Pancreas (tissue), 10 donors: ENCODE measurements at regions not wholly inside any gene's neighbourhood (a gene's known extent, or its start where the extent isn't known, plus 50 kb on each side); places are given as distances from the start of the nearest gene placed in this dataset.

Experiments used
- ATAC-seq, 4 donors: fragments of 200-7000 bp; cut with Tn5 transposase; one replicate each; pipeline versions ENCODE4 v1.8.0 to v1.9.1; 2020; ENCODE audit warnings: mild to moderate bottlenecking in 4 of 4, moderate library complexity in 4 of 4
- DNase-seq, 6 donors: peaks; one replicate each; pipeline ENCODE4 v3.0.0-alpha.2; 2020
- FAIRE-seq: peaks from 2 replicates; lab custom pipeline; 2012; peaks lifted over from hg19 to GRCh38; lab: Jason Lieb, UNC
- H3K27ac ChIP-seq, 4 donors: fragments of 200-600 bp; sonication (generic); 1 replicate in 3 of 4; 2 replicates in 1 of 4; pipeline versions ENCODE4 v1.5.0 to v1.8.0; 2020
- H3K27me3 ChIP-seq, 4 donors: fragments of 200-600 bp; one replicate each; pipeline ENCODE4 v1.8.0; 2021
- H3K36me3 ChIP-seq, 3 donors: fragments of 200-600 bp; sonication (generic) in 1 of 3; one replicate each; pipeline versions ENCODE4 v1.5.0 to v1.8.0; 2020 to 2021
- H3K4me1 ChIP-seq, 3 donors: fragments of 200-600 bp; one replicate each; pipeline ENCODE4 v1.8.0; 2021
- H3K4me3 ChIP-seq, 4 donors: fragments of 200-600 bp; sonication (generic) in 2 of 4; one replicate each; pipeline versions ENCODE4 v1.5.0 to v1.8.0; 2020 to 2021
- H3K9me3 ChIP-seq, 4 donors: fragments of 200-600 bp; one replicate each; pipeline ENCODE4 v1.8.0; 2021
- WGBS, 2 donors: extraction: QIAGEN DNeasy Blood & Tissue Kit; methylation state at CpG; one replicate each; pipeline ENCODE4 v1.1.7; 2013; 5-methylcytosine and 5-hydroxymethylcytosine counted together
- intact Hi-C, 3 donors: fragments of 100-400 bp; cut with DNase I; formaldehyde crosslinking; loops; one replicate each; pipeline versions ENCODE4 v1.11.1 to v1.14.2; 2022
- TF ChIP-seq, protein P1 (sequence below), 4 donors: fragments of 200-600 bp; sonication (generic) in 3 of 4; IDR thresholded peaks; one replicate each; pipeline versions ENCODE4 v1.5.0 to v1.8.0; 2021; ENCODE audit warnings: antibody characterized with exemption in 4 of 4
- donor health status: healthy with polysubstance abuse.
- donor health status: DM: no; HTN: no; CAD: no; lungs with moderate emphysema.
- donor health status: DM: no; HTN: no; CAD: no.
- donor health status: control.
- donor health status: control.
- donor health status: Bipolar disorder and iron deficiency.
- donor health status: DM: yes; HTN: yes; CAD: no.
- donor health status: DM: no; HTN: no; CAD: no.
- donor health status: DM: no; HTN: no; CAD: no.
- donor health status: DM: yes; HTN: yes; CAD: no.

DNA sequence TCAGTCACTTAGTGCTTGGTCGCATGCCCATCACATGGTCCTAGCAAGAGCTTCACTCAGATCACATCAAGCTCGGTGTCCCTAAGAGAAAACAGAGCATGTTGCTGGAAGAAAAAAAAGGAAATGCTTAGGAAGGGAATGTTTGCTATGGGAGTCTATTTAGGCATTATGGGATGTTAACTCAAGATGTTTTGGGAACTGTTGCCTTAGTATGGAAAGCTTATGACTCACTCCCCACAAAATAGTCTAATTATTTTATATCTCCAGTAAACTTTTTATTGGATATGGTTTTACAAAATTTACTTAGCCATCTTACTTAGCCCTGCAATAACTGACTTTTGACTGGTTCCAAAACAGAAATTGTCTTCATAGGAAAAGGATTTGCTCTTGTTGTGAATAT lies 439.5 kb upstream of the ZEB2 start:
- Histone ChIP-seq H3K4me3 (no peak overlapping the region), H3K4me1 (no peaks in the 10 kb centered on the region), H3K9me3 (no peaks in the 10 kb centered on the region), H3K36me3 (no peaks in the 10 kb centered on the region), H3K27me3 (no peaks in the 10 kb centered on the region), H3K27ac (no peak overlapping the region)
- TF ChIP-seq, protein P1, sequence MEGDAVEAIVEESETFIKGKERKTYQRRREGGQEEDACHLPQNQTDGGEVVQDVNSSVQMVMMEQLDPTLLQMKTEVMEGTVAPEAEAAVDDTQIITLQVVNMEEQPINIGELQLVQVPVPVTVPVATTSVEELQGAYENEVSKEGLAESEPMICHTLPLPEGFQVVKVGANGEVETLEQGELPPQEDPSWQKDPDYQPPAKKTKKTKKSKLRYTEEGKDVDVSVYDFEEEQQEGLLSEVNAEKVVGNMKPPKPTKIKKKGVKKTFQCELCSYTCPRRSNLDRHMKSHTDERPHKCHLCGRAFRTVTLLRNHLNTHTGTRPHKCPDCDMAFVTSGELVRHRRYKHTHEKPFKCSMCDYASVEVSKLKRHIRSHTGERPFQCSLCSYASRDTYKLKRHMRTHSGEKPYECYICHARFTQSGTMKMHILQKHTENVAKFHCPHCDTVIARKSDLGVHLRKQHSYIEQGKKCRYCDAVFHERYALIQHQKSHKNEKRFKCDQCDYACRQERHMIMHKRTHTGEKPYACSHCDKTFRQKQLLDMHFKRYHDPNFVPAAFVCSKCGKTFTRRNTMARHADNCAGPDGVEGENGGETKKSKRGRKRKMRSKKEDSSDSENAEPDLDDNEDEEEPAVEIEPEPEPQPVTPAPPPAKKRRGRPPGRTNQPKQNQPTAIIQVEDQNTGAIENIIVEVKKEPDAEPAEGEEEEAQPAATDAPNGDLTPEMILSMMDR (IDR thresholded peaks at IDR 0.05): no peak
- no peak for FAIRE-seq
- 89% methylated on average over 2 of the region's 2 CpGs for WGBS, 2 donors
- no peak for DNase-seq
- intact Hi-C loops: no loop called here
- no peak for ATAC-seq

DNA sequence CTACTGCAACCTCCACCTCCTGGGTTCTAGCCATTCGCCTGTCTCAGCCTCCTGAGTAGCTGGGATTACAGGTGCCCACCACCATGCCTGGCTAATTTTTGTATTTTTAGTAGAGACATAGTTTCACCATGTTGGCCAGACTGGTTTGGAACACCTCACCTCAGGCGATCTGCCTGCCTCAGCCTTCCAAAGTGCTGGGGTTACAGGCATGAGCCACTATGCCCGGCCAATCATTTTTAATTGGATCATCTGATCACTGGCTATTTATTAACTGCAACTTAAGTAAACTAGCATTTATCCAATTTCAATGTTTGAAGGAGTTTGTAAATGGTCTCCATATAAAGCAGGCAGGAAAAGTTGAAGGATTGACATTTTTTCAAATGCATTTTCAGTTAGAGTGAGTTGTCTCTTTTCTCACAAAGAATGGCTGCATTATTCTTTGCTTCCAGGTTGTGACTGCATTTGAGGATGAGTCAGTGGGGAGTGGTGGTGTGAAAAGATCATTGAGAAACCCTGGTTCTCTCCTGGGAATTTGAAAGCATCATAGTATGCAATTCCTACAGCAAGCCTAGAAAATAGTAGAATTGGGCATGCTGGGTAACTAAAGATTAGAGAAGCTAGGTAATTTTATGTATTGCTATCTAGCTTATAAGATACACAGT lies 431.1 kb upstream of the ZEB2 start:
- Histone ChIP-seq H3K4me3 (no peak overlapping the region), H3K27ac (no peak overlapping the region), H3K4me1 (no peaks in the 10 kb centered on the region), H3K27me3 (no peaks in the 10 kb centered on the region), H3K9me3 (no peaks in the 10 kb centered on the region), H3K36me3 (no peaks in the 10 kb centered on the region)
- intact Hi-C loops: no loop called here
- WGBS, 2 donors: 86 to 88% methylated on average over 3 of the region's 3 CpGs
- no peak for FAIRE-seq
- ATAC-seq: peak in 1 of 4 donors; percentile 32
- TF ChIP-seq, protein P1 (IDR thresholded peaks at IDR 0.05): no peak
- no peak for DNase-seq

DNA sequence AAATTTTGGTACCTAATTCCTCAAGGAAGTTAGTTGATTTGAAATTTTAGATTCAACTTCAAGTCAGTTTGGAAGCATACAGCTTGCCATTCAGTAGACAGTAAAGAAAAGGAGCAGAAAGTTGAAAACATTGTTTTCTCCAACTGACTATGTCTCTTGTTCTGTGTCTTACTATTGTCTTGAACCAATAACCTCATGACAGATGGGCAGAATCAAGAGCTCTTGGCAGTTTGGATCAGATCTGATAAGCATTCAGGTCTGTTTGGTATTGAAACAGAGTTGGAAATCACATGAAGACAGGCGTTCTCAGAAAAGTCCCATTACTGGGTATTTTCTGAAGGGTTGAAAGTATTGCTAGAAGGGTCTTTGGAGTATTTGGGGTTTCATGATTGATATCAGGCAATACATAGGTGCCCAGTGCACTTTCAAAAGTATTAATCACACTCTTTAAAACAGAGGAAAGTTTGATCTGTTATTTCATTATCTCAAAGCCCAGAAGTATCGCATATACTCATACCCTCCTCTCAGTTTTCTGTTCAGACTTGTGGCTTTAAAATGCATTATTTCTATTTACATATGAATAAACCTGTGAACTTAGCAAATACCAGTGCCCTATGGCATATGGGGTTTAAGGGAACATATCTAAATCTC lies 428.4 kb upstream of the ZEB2 start:
- Histone ChIP-seq H3K4me3 (no peak overlapping the region), H3K9me3 (no peaks in the 10 kb centered on the region), H3K4me1 (no peaks in the 10 kb centered on the region), H3K27ac (no peak overlapping the region), H3K27me3 (no peaks in the 10 kb centered on the region), H3K36me3 (no peaks in the 10 kb centered on the region)
- FAIRE-seq (no peak), DNase-seq (no peak), ATAC-seq (no peak)
- intact Hi-C loops: no loop called here
- WGBS, 2 donors: 77 to 80% methylated on average over 2 of the region's 2 CpGs
- TF ChIP-seq, protein P1 (IDR thresholded peaks at IDR 0.05): no peak

DNA sequence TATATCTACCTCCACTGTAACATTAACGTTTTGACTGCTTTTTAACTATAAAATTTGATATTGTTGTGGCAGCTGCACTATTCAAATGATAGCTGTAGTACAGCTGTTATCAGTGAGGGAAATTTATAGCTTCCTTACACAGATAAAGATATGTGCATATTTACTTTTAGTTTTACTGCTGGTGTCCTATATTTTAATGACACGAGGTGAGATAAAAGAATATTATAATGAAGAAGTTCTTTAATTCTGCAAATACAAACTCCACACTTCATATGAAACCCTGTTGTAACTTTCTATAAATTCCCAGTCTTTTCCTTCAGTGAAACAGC lies 427.8 kb upstream of the ZEB2 start:
- DNase-seq (no peak), FAIRE-seq (no peak), ATAC-seq (no peak)
- H3K9me3 ChIP-seq: no peaks in the 10 kb centered on the region
- H3K36me3 ChIP-seq: no peaks in the 10 kb centered on the region
- H3K4me1 ChIP-seq: no peaks in the 10 kb centered on the region
- TF ChIP-seq, protein P1 (IDR thresholded peaks at IDR 0.05): no peak
- H3K27me3 ChIP-seq: no peaks in the 10 kb centered on the region
- H3K27ac ChIP-seq: no peak overlapping the region
- WGBS, 2 donors: 33 to 49% methylated on average over 2 of the region's 2 CpGs
- intact Hi-C loops: no loop called here
- H3K4me3 ChIP-seq: no peak overlapping the region

DNA sequence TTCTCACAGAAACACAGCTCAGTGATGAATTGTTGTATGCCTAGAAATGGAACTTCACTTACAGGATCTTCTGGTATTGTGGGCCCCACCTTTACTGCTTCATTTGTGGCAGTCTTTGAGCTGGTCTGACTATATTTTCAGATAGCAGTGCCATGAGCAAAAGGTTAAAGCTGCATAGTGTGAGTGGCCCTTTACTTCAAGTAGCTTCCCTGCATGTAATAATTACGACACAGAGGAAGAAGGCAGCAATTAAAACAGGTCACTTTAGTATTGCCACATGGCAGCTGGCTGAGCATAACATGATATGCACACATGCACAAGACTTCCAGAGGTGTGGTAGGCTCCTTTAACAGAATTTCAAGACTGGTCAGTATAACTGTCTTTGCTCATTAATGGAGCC lies 426.3 kb upstream of the ZEB2 start:
- WGBS, 2 donors: 76 to 80% methylated on average over 1 of the region's 1 CpG
- Histone ChIP-seq H3K27ac (no peak overlapping the region), H3K27me3 (no peaks in the 10 kb centered on the region), H3K4me1 (no peaks in the 10 kb centered on the region), H3K9me3 (no peaks in the 10 kb centered on the region), H3K36me3 (no peaks in the 10 kb centered on the region), H3K4me3 (no peak overlapping the region)
- ATAC-seq (no peak), DNase-seq (no peak), FAIRE-seq (no peak)
- TF ChIP-seq, protein P1 (IDR thresholded peaks at IDR 0.05): no peak
- intact Hi-C loops: no loop called here
